ENCODE measurements at regions not wholly inside any gene's neighbourhood (a gene's known extent, or its start where the extent isn't known, plus 50 kb on each side); places are given as distances from the start of the nearest gene placed in this dataset.

DNA sequence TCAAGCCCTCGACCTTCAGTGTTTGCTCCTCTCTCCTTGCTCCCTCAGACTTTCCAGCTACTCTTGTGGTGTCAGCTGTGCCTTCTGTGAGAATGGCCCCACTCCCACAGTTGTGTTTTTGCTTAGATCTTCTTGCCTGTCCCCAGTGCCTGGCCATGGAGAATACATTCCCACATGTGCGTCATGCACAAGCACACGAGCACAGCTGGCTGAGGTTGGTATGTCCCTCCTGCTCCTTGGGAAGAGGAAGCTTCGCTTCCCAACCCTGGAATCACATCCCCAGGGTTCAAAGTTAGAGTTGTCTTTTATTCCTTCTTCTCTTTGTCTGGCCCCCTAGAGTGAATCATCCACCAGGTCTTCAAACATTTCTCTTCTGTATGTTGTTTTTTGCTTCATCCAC is 518.6 kb downstream of the CCDC171 start:
- in situ Hi-C loops (cut with HindIII; ENCODE audit: low sequenced_read_pairs): no loop called here
- TF ChIP-seq, protein P1, sequence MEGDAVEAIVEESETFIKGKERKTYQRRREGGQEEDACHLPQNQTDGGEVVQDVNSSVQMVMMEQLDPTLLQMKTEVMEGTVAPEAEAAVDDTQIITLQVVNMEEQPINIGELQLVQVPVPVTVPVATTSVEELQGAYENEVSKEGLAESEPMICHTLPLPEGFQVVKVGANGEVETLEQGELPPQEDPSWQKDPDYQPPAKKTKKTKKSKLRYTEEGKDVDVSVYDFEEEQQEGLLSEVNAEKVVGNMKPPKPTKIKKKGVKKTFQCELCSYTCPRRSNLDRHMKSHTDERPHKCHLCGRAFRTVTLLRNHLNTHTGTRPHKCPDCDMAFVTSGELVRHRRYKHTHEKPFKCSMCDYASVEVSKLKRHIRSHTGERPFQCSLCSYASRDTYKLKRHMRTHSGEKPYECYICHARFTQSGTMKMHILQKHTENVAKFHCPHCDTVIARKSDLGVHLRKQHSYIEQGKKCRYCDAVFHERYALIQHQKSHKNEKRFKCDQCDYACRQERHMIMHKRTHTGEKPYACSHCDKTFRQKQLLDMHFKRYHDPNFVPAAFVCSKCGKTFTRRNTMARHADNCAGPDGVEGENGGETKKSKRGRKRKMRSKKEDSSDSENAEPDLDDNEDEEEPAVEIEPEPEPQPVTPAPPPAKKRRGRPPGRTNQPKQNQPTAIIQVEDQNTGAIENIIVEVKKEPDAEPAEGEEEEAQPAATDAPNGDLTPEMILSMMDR (IDR thresholded peaks at IDR 0.05; ENCODE audit: low read depth, low read length): no peak
- no peak for DNase-seq (ENCODE audit: low read depth, low spot score)
- no peak overlapping the region for H3K4me3 ChIP-seq (ENCODE audit: low read depth, low read length)

DNA sequence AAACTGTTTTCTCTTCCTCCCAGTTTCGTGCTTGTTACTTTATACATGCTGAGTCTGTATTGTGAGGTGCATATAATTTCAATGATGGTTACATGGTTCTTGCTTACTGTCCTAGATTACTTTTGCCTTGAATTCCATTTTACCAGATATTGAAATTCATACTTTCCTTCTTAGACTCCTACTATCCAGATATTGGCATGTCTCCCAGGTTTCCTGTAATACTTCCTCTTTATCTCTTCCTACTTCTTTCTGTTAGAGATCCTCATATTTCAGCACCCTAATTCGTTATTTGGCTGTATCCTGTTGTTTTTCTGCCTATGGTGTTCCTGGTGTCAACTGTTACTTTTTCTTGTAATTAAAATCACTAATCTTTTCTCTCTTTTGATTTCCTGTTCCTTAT is 522.1 kb downstream of the CCDC171 start:
- H3K4me3 ChIP-seq (ENCODE audit: low read depth, low read length): no peak overlapping the region
- in situ Hi-C loops (cut with HindIII; ENCODE audit: low sequenced_read_pairs): no loop called here
- no peak for DNase-seq (ENCODE audit: low read depth, low spot score)
- TF ChIP-seq, protein P1 (IDR thresholded peaks at IDR 0.05; ENCODE audit: low read depth, low read length): no peak

DNA sequence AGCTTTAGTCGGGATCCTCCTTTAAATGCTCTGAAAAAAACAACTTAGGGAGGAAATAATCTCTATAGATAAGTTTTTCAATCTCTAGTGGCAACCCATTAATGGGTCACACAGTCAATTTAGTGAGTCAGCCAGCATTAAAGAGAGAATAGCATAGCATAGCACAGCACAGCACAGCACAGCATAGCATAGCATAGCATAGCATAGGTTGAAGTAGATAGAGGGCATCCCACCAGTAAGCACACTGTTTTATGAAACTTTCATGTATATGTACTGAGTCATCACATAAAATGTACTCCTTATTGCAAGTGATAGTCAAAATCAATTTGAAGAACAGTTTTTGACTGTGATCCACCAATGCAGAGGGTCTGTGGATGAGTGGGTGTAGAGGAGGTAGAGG is 522.9 kb downstream of the CCDC171 start:
- TF ChIP-seq, protein P1 (IDR thresholded peaks at IDR 0.05; ENCODE audit: low read depth, low read length): no peak
- in situ Hi-C loops (cut with HindIII; ENCODE audit: low sequenced_read_pairs): no loop called here
- DNase-seq (ENCODE audit: low read depth, low spot score): no peak
- H3K4me3 ChIP-seq (ENCODE audit: low read depth, low read length): no peak overlapping the region

DNA sequence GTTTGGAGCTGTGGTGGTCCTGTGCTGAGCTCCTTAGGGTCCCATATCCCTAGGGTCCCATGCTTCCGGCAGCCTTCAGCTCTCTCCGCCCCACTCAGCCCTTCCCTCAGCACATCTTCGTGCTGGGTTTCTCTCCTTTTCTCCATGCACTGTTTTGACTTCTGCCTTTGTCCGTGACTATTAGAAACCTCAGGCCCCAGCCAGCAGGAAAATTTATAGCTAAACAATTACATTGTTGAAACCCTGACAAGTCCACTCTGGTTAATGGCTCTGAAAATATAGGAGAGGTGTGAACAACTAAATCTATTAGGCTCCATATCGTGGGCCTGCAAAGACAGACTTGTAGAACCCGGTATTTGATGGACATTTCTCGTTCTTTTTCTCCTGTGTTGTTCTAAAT is 523.7 kb downstream of the CCDC171 start:
- H3K4me3 ChIP-seq (ENCODE audit: low read depth, low read length): no peak overlapping the region
- DNase-seq (ENCODE audit: low read depth, low spot score): no peak
- in situ Hi-C loops (cut with HindIII; ENCODE audit: low sequenced_read_pairs): no loop called here
- TF ChIP-seq, protein P1 (IDR thresholded peaks at IDR 0.05; ENCODE audit: low read depth, low read length): no peak

DNA sequence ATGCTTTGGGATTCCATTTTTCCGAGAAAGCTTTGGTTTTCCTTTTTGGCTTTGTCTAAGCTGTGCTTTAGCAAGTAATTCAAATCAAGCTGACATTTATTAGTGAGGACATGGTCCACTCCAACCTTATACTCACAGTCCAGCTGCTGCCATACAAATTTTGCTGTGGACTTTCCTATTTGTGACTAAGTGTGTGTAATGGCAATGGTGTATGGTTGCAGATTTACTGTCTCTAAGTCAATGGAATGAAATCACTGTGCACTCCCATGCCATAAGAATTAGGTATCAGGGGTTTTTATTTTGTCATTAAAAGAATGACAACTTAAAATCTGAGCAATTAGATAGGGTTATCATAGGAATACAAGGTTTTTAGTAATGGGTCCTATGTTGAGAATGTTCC is 530.0 kb downstream of the CCDC171 start:
- no peak overlapping the region for H3K4me3 ChIP-seq (ENCODE audit: low read depth, low read length)
- TF ChIP-seq, protein P1 (IDR thresholded peaks at IDR 0.05; ENCODE audit: low read depth, low read length): no peak
- DNase-seq (ENCODE audit: low read depth, low spot score): no peak
- in situ Hi-C loops (cut with HindIII; ENCODE audit: low sequenced_read_pairs): no loop called here

DNA sequence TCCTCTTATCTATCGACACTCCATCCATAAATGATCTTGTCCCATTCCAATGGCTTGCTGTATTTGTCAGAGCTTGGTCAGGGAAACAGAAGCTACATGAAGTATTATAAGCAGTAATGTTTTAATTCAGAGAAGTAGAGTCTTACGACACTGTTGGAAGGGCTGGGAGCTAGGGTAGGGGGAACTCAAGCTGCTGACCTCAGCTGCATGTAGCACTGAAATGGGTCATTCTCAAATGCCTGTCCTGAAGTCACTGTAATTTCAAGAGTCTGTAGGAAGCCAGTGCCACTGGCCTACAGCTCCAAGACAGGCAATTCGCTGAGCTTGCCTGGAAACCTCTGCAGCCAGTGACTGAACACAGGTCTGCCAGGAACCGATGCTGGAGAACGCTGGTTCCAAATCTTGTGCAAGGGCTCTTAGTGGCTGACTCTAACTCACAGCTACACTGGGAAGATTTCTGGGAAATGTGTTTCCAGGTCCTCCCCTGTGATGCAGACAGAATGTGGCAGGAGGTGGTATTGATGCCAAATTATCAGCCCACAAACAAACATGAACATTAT is 532.4 kb downstream of the CCDC171 start:
- no peak for DNase-seq (ENCODE audit: low read depth, low spot score)
- in situ Hi-C loops (cut with HindIII; ENCODE audit: low sequenced_read_pairs): no loop called here
- TF ChIP-seq, protein P1 (IDR thresholded peaks at IDR 0.05; ENCODE audit: low read depth, low read length): no peak
- H3K4me3 ChIP-seq (ENCODE audit: low read depth, low read length): no peak overlapping the region

All from astrocyte of the spinal cord (primary cell).